D721Med (cell line): ENCODE measurements at regions not wholly inside any gene's neighbourhood (a gene's known extent, or its start where the extent isn't known, plus 50 kb on each side); places are given as distances from the start of the nearest gene placed in this dataset.
A peak's percentile ranks its signal among the peaks of the same experiment; 100 is the strongest.
"Not testable (repeated sequence)": the region's sequence is repeated elsewhere in the genome, so short reads cannot be mapped to it uniquely, and the experiment has no call there.

Source experiments
- DNase-seq: peaks from one replicate; pipeline ENCODE4 v3.0.0; 2011; ENCODE audit warnings: low spot score; ENCODE audit not compliant: insufficient read length
- FAIRE-seq: peaks from 2 replicates; lab custom pipeline; 2011; peaks lifted over from hg19 to GRCh38; lab: Jason Lieb, UNC
- CTCF ChIP-seq: IDR thresholded peaks from 2 replicates; pipeline ENCODE4 v1.5.1; 2012; ENCODE audit warnings: mild to moderate bottlenecking, control low read depth; ENCODE audit not compliant: insufficient read depth; ENCODE audit errors: missing control alignments

GRCh38 chr2:61662990-61663389 lies 124.8 kb upstream of the XPO1 start:
- no peak for DNase-seq
- no peak for TF ChIP-seq CTCF
- no peak for FAIRE-seq

GRCh38 chr2:61660511-61661388 lies 122.6 kb upstream of the XPO1 start:
- no peak for TF ChIP-seq CTCF
- FAIRE-seq (no peak), DNase-seq (no peak)

- DNase-seq (peak; percentile 33), FAIRE-seq (peak; percentile 41)
- TF ChIP-seq CTCF, result peak; percentile 54
These were observed 121.0 kb upstream of the XPO1 start for GRCh38 chr2:61658841-61659780.

- DNase-seq, FAIRE-seq: not testable (repeated sequence)
These were observed 111.8 kb upstream of the XPO1 start for GRCh38 chr2:61649946-61650345.

- no peak for TF ChIP-seq CTCF
- FAIRE-seq (no peak), DNase-seq (no peak)
These were observed 110.9 kb upstream of the XPO1 start for GRCh38 chr2:61649021-61649420.

GRCh38 chr2:61647044-61647443 lies 108.9 kb upstream of the XPO1 start:
- DNase-seq, result no peak
- no peak for FAIRE-seq
- no peak for TF ChIP-seq CTCF

- FAIRE-seq, result no peak
- TF ChIP-seq CTCF, result no peak
- DNase-seq, result no peak
These were observed 107.8 kb upstream of the XPO1 start for GRCh38 chr2:61645911-61646310.

GRCh38 chr2:61643153-61643552 lies 105.0 kb upstream of the XPO1 start:
- FAIRE-seq, DNase-seq: not testable (repeated sequence)
